VCaP (cell line): ENCODE measurements at regions not wholly inside any gene's neighbourhood (a gene's known extent, or its start where the extent isn't known, plus 50 kb on each side); places are given as distances from the start of the nearest gene placed in this dataset.
"Not testable (repeated sequence)": the region's sequence is repeated elsewhere in the genome, so short reads cannot be mapped to it uniquely, and the experiment has no call there.

Source experiments
- H3K27ac ChIP-seq: fragments of 450-650 bp; 2 replicates; pipeline ENCODE4 v1.5.1; 2017
- CTCF ChIP-seq: fragments of 450-650 bp; conservative IDR thresholded peaks from 2 replicates; pipeline ENCODE4 v1.5.1; 2017; ENCODE audit warnings: mild to moderate bottlenecking, moderate library complexity

DNA sequence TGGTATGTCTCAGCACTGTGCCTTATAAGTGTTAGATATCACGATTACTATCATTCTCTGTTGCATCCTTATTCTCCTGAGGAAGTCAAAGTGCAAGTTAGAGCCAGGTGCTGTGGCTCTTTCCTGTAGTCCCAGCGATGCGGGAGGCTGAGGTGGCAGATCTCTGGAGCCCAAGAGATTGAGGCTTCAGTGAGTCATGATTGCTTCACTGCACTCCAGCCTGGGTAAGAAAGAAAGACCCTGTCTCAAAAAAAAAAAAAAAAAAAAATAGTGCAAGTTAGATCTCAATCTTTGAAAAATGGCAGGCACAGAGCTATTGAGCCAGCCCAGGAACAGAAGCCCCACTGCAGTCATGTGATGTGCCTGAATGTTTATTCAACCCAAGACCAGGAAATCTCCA, 147.8 kb upstream of the POGK start:
- TF ChIP-seq CTCF, result no peak
- H3K27ac ChIP-seq, result no peak overlapping the region

DNA sequence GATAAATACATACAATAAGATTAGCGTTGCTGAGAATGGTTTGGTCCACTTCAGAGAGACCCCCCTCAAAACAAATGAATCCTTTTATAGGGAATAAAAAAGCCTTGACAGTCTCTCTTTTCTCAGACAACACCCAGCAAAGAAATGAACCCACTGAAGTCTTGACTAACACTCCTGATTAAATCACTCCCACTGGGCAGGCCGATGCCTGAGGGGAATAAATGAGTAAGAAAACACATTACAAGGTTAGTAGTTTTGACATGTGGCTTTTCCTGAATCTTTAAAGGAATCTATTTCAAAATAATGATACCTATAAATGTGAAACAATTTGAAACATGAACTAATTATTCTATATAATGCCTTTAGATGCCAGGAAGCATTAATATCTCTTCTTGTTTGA, 146.9 kb upstream of the POGK start:
- no peak overlapping the region for H3K27ac ChIP-seq
- TF ChIP-seq CTCF, result no peak

DNA sequence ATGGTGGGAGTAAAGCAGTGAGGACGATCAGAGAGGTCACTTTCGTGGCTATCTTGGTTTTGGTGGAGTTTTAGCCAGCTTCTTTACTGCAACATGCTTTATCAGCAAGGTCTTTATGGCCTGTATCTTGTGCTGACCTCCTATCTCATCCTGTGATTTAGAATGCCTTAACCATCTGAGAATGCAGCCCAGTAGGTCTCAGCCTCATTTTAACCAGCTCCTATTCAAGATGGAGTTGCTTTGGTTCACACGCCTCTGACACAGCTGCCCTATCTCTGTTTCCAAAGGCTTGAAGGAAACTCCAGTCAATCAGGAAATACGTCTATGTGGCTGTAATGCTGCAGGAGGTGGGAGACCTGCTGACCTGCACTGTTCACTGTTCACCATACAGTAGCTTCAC, 146.1 kb upstream of the POGK start:
- TF ChIP-seq CTCF, result no peak
- H3K27ac ChIP-seq, result no peak overlapping the region

DNA sequence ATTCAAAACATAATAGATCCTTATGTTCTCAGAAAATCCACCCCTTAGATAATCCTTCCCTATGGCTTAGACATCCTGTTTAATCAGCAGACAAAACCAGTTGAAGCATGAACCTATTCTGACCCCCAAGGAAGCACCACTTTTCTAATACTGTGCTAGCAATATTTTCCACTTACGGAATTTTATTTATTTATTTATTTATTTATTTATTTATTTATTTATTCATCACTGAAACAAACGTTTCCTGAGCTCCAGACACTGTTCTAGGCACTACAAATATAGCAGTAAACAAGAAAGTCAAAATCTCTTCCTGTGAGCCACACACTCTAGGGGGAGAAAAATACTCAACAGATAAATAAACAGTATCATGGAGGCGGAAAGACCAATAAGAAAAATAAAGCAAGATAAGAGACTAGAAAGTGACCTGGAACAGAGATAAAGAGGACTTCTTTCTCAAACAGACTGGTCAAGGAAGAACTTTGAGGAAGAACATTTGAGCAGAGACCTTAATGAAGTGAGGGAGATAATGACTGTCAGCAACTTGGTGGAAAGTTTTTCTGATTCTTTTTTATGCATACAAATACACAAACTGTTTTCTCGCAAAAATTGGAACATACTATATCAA, 145.5 kb upstream of the POGK start:
- TF ChIP-seq CTCF, result no peak
- no peak overlapping the region for H3K27ac ChIP-seq

DNA sequence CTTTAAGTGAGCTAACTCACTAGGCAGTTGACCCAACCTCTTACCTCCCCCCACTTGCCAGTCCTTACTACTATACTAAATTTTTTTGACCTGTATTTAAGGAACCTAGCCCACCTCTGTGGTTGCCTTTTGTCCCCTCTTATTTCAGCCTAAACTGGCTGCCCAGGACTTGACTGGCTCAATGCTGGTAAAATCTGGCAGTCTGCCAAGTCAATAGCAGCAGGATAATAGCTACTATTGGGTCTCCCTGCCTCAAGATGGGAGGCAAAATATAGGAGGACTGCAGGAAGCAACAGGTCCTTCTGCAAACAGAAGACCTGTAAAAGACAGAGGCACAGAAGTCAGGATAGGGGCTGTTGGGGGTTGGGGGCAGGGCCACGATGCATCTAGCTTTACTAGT, 144.2 kb upstream of the POGK start:
- TF ChIP-seq CTCF, result no peak
- H3K27ac ChIP-seq, result no peak overlapping the region

- not testable (repeated sequence) for H3K27ac ChIP-seq
Observed at GRCh38 chr1:166695834-166696233, 143.4 kb upstream of the POGK start.

DNA sequence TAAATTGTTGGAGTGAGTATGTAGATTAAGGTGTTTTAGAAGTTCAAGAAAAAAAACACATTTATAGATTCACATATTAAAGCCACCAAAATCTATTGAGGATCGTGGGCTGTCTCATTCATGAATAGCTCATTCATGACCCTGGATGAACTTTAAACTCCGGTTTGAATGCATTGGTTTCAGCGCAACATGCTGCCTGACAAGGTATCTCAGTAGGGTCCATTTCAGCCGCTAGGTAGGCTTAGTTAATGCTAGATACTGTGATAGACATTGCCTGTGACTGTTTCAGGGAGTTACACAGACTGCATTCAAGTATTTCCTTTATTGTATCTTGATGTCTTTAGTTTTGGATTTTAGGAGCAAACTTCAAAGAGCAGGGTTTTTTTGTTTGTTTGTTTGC, 140.5 kb upstream of the POGK start:
- no peak for TF ChIP-seq CTCF
- no peak overlapping the region for H3K27ac ChIP-seq

DNA sequence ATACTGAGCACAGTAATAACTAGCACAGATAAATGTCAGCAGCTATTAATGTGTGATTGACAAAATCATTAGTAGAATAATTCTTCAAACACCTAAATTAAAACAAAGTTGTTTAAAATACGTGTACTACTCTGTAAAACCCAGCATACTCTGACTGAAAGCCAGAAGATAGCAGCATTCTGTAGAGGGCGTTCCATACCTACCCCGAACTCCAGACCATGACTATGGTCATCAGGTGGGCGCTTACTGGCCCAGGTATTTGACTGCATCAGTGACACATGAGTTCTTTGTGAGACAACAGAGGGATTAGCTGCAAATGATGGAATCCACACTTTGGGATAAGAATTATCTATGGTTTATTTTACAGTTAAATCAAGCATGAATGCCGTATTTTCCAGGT, 139.7 kb upstream of the POGK start:
- no peak overlapping the region for H3K27ac ChIP-seq
- no peak for TF ChIP-seq CTCF
